ENCODE measurements at regions not wholly inside any gene's neighbourhood (a gene's known extent, or its start where the extent isn't known, plus 50 kb on each side); places are given as distances from the start of the nearest gene placed in this dataset.
"Not testable (repeated sequence)": the region's sequence is repeated elsewhere in the genome, so short reads cannot be mapped to it uniquely, and the experiment has no call there.

DNA sequence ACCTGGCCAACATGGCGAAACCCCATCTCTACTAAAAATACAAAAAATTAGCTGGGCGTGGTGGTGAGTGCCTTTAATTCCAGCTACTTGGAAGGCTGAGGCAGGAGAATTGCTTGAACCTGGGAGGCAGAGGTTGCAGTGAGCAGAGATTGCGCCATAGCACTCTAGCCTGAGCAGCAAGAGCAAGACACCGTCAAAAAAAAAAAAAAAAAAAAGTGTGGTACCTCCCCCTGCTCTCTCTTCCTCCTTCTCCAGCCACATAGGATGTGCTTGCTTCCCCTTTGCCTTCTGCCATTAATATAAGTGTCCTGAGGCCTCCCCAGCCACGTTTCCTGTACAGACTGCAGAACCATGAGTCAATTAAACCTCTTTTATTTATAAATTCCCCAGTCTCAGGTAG lies 226.8 kb downstream of the CYP26B1 start:
- DNase-seq, result not testable (repeated sequence)

DNA sequence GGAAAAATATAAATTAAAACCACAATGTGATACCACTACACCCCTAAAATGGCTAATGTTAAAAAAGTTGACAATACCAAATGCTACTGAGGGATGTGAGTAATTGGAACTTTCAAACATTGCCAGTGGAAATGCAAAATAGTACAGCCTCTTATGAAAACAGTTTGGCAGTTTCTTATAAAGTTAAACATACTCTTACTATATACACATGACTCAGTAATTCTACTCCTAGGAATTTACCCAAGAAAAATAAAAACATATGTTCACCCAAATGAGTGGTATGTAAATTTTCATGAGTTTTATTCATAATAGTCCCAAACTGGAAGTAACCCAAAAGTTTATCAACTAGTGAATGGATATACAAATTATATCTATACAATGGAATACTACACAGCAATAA lies 228.0 kb downstream of the CYP26B1 start:
- DNase-seq, result no peak

DNA sequence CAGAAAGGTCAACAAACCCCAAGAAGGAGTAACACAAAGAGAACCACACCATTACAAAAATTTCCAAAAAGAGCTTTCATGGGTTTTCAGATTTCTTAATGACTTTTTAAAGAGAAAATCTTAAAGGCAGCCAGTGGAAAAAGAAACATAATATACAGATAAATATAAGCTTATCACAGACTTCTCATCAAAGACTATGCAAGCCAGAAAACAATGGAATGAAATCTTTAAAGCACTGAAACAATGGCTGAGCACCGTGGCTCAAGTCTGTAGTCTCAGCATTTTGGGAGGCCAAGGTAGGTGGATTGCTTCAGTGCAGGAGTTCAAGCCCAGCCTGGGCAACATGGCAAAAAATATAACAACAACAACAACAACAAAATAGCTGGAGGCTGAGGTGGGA lies 237.4 kb downstream of the CYP26B1 start:
- no peak for DNase-seq

DNA sequence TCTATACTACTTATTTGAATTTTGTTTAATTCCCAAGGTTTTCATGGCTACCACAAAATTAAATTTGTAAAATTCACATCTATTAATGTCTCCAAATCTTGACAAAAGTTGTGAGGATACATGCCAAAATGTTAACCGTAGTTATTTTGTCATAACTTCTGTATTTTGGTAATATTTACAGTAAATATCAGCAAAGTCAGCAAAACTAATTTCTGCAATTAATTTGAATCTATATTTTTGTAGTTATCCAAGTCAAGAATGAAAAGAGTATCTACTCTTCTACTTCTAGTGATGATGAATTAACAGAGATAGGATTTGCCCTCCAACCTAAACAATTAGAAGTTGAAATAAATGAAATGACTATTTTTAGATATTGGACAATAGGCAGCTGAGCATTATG lies 238.9 kb downstream of the CYP26B1 start:
- DNase-seq, result no peak

- DNase-seq, result no peak
These were observed 240.2 kb downstream of the CYP26B1 start for GRCh38 chr2:71907503-71907902.

DNA sequence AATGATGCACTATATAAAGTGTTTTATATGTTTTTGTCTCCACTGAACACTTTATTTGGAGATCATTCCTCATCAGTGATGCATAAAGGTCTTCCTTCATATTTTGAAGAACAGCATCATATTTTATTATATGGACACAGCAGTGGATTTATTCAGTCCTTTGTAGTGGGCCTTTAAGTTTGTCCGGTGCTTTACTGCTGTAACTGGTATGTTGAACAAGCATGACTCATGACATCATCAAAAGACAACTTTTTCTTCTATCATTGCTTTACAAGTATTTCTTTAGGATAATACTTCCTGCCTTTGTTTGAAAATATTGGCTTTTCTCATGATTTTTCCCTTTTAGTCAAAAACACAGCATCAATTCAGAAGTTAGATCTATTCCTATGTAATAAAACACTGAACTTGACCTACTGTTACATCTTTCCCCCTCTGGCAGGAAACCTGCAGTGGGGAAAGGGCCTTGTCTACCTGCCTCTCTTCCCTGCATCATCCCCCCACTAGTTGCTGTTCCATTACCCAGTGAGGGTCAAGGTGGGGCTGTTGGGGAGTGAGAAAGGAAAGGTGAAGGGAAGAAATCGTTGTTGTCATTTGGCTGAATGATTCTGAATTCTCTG lies 241.2 kb downstream of the CYP26B1 start:
- no peak for DNase-seq

GRCh38 chr2:71905205-71905604 lies 242.5 kb downstream of the CYP26B1 start:
- no peak for DNase-seq

DNA sequence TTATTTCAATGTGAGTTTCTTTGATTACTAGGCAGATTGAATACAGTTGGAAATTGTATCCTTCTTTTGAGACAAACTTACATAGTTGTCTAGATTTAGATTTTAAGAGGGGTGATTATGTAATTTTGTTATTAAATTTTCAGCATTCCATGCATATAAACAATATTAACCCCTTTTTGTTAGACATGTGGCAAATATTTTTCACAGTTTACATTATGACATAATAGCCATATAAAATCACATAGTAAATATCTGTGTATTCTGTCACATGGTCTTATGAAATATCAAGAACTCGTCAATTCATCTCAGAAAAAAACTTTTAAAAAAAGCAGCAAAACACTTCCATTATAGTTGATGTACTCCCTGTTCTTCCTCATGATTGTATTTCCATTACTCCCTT lies 243.8 kb downstream of the CYP26B1 start:
- DNase-seq, result no peak

- DNase-seq, result no peak
These were observed 246.2 kb downstream of the CYP26B1 start for GRCh38 chr2:71901466-71901865.

- DNase-seq, result no peak
These were observed 248.6 kb downstream of the CYP26B1 start for GRCh38 chr2:71898851-71899681.

GRCh38 chr2:71898375-71898774 lies 249.3 kb downstream of the CYP26B1 start:
- DNase-seq, result no peak

GRCh38 chr2:71897836-71898235 lies 249.8 kb downstream of the CYP26B1 start:
- no peak for DNase-seq

- no peak for DNase-seq
These were observed 250.6 kb downstream of the CYP26B1 start for GRCh38 chr2:71897137-71897480.

- no peak for DNase-seq
These were observed 251.1 kb downstream of the CYP26B1 start for GRCh38 chr2:71896385-71897136.

- no peak for DNase-seq
These were observed 252.1 kb downstream of the CYP26B1 start for GRCh38 chr2:71895320-71896161.

DNA sequence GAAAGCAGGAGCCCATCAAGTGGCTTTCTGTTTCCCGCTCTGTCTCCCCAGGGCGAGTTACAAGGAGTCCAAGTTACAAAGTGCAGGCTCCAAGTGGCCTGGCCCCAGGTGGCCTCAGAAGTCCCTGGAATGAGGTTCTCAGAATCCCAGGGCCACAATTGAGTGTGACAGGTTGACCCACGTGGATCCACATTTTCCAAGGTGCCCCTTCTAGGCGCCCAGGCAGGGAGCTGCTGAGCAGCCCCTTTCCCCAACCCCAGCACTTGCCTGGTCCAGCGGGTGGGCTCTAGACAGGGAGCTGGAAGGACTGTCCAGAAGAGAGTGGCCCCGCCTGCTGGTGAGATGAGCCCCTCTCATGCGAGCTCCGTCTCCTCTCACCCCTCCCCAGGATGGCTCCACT lies 253.4 kb downstream of the CYP26B1 start:
- no peak for DNase-seq

- no peak for DNase-seq
These were observed 254.0 kb downstream of the CYP26B1 start for GRCh38 chr2:71893646-71894045.

DNA sequence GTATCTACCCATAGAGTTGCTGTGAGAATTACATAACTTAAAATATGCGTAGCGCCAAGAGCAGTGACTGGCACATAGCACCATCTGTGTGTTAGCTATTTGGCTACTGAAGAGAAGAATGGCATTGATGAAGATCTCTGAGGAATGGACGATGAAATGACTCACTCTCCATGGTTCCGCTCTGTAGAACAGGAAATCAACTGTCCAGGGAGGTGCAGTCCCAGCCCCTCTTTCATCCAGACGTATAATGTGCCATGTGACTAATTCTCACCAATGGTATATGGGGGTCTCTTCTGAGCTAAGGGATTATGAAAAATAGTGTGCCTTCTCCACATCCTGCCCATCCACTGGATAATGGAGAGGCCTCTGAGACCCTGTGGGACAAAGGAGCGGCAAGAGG lies 254.8 kb downstream of the CYP26B1 start:
- DNase-seq, result no peak

- DNase-seq, result no peak
These were observed 255.3 kb downstream of the CYP26B1 start for GRCh38 chr2:71892423-71892730.

GRCh38 chr2:71891719-71892422 lies 255.8 kb downstream of the CYP26B1 start:
- DNase-seq, result no peak

GRCh38 chr2:71891155-71891554 lies 256.5 kb downstream of the CYP26B1 start:
- DNase-seq, result no peak
